ENCODE measurements at regions not wholly inside any gene's neighbourhood (a gene's known extent, or its start where the extent isn't known, plus 50 kb on each side); places are given as distances from the start of the nearest gene placed in this dataset.

DNA sequence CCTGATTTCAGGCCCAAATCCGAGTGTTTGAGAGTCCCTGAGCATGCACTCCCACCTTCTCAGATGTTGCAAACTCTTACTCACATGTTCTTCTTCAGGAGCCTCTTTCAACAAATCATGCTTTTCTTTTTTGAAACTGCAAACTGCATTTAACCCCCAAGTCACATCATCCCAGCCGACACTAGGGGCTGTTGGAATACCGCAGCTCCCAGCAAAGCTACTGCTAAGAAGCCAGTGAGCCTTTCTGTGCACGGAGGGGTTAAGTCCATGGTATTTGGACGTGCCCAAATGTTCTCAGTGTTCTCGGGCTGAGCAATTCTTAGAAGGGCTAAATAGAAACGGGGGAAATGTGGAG is 282.9 kb downstream of the NFIB start:
- TF ChIP-seq ZNF350 (CRISPR knock-in tag; IDR thresholded peaks at IDR 0.05; ENCODE audit: borderline replicate concordance, low read depth) (no peak), HCFC1 (IDR thresholded peaks at IDR 0.05; ENCODE audit: low read depth, low read length) (no peak), TARDBP (CRISPR knock-in tag; IDR thresholded peaks at IDR 0.05) (no peak), GLI4 (CRISPR knock-in tag; IDR thresholded peaks at IDR 0.05; ENCODE audit: borderline replicate concordance) (no peak)
- TF ChIP-seq, protein P1, sequence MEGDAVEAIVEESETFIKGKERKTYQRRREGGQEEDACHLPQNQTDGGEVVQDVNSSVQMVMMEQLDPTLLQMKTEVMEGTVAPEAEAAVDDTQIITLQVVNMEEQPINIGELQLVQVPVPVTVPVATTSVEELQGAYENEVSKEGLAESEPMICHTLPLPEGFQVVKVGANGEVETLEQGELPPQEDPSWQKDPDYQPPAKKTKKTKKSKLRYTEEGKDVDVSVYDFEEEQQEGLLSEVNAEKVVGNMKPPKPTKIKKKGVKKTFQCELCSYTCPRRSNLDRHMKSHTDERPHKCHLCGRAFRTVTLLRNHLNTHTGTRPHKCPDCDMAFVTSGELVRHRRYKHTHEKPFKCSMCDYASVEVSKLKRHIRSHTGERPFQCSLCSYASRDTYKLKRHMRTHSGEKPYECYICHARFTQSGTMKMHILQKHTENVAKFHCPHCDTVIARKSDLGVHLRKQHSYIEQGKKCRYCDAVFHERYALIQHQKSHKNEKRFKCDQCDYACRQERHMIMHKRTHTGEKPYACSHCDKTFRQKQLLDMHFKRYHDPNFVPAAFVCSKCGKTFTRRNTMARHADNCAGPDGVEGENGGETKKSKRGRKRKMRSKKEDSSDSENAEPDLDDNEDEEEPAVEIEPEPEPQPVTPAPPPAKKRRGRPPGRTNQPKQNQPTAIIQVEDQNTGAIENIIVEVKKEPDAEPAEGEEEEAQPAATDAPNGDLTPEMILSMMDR (CRISPR knock-in tag; IDR thresholded peaks at IDR 0.05): no peak
- TF ChIP-seq, protein P2, sequence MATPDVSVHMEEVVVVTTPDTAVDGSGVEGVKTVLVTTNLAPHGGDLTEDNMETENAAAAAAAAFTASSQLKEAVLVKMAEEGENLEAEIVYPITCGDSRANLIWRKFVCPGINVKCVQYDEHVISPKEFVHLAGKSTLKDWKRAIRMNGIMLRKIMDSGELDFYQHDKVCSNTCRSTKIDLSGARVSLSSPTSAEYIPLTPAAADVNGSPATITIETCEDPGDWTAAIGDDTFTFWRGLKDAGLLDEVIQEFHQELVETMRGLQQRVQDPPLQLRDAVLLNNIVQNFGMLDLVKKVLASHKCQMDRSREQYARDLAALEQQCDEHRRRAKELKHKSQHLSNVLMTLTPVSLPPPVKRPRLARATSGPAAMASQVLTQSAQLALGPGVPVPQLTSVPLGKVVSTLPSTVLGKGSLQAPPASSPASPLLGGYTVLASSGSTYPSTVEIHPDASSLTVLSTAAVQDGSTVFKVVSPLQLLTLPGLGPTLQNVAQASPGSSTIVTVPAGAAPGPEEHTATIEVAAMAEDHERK (CRISPR knock-in tag; IDR thresholded peaks at IDR 0.05; ENCODE audit: low read depth): no peak
